ENCODE measurements at regions not wholly inside any gene's neighbourhood (a gene's known extent, or its start where the extent isn't known, plus 50 kb on each side); places are given as distances from the start of the nearest gene placed in this dataset.

DNA sequence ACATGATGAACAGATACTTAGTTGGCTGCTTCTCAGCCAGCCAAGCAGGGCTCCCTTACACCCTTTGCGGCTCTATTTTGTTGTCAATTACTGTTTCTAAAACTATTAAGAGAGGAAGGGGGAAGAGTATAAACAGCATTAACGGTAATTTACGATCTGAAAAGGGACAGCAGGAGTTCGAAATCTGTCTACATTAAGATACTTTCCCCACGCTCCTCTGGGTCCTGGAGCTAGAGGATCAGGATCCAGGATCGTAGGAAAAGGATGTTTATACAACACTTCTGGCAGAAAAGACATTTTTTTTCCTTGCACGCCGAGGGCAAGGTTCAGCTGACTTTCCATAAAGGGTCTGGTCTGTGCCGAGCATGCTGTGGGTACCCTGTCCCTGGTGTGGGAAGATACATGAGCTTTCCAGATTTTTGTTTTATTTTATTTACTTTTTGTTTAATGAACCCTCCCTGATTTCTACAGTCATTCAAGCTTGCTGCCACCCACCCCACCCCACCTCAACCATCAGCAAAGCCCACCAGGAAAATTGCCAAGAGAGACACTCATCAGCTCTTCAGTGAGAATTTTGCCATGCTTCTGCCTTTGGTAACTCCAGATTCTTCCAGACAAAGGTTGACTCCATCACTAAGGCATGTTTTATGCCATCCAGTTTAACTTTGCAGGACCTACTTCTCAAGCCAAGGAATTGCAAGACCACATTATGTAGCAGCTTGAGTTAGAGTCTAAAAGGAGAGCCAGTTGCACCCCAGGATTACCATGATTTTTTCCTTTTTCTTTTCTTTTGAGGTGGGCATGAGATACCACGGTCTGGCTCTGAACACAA, 188.1 kb downstream of the QDPR start:
- no peaks in the 10 kb centered on the region for H3K27me3 ChIP-seq (ENCODE audit: control insufficient read depth, insufficient read depth, low read length)
- no peak overlapping the region for H3K4me3 ChIP-seq (ENCODE audit: low read depth, low read length)
- no peak overlapping the region for H3K27ac ChIP-seq (ENCODE audit: low read depth, low read length)
- H3K4me1 ChIP-seq (ENCODE audit: control insufficient read depth, insufficient read depth, low read length), result peaks cover 9% of the 10 kb centered on the region
- H3K9ac ChIP-seq (ENCODE audit: low read length), result no peak overlapping the region
- no peaks in the 10 kb centered on the region for H3K36me3 ChIP-seq (ENCODE audit: control insufficient read depth, insufficient read depth, low read length)
- H3K9me3 ChIP-seq (ENCODE audit: control insufficient read depth, insufficient read depth, low read depth, low read length), result no peaks in the 10 kb centered on the region

- Histone ChIP-seq H3K27me3 (ENCODE audit: control insufficient read depth, insufficient read depth, low read length) (no peaks in the 10 kb centered on the region), H3K27ac (ENCODE audit: low read depth, low read length) (no peak overlapping the region), H3K4me3 (ENCODE audit: low read depth, low read length) (no peak overlapping the region)
These were observed 189.4 kb downstream of the QDPR start for GRCh38 chr4:17322514-17322913.

GRCh38 chr4:17320046-17320445, 191.8 kb downstream of the QDPR start:
- H3K4me1 ChIP-seq (ENCODE audit: control insufficient read depth, insufficient read depth, low read length), result peaks cover 9% of the 10 kb centered on the region
- no peak overlapping the region for H3K9ac ChIP-seq (ENCODE audit: low read length)
- no peaks in the 10 kb centered on the region for H3K36me3 ChIP-seq (ENCODE audit: control insufficient read depth, insufficient read depth, low read length)
- H3K27me3 ChIP-seq (ENCODE audit: control insufficient read depth, insufficient read depth, low read length), result no peaks in the 10 kb centered on the region
- no peak overlapping the region for H3K4me3 ChIP-seq (ENCODE audit: low read depth, low read length)
- no peaks in the 10 kb centered on the region for H3K9me3 ChIP-seq (ENCODE audit: control insufficient read depth, insufficient read depth, low read depth, low read length)
- no peak overlapping the region for H3K27ac ChIP-seq (ENCODE audit: low read depth, low read length)

More at GRCh38 chr4:17322514-17322913, 189.4 kb downstream of the QDPR start:
- peaks cover 9% of the 10 kb centered on the region for H3K4me1 ChIP-seq (ENCODE audit: control insufficient read depth, insufficient read depth, low read length)
- H3K9me3 ChIP-seq (ENCODE audit: control insufficient read depth, insufficient read depth, low read depth, low read length), result no peaks in the 10 kb centered on the region
- H3K9ac ChIP-seq (ENCODE audit: low read length), result no peak overlapping the region
- H3K36me3 ChIP-seq (ENCODE audit: control insufficient read depth, insufficient read depth, low read length), result no peaks in the 10 kb centered on the region

DNA sequence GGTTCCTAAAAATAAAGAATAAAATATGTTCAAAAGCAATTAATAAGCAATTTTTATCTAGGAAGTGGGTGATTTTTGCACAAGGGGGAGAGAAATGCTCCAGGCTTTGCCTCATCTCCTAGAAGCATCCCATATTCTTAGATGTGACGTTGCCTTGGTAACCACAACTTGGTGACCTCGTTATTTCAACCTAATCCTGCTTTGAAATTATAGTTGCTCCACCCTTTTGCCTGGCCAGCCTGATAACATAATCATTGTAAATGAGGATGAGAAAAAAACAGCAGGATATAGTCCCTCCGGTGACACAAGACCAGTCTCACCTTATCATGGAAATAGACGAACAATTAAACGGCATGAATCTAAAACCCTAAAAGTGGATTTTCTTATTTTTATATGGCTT, 194.4 kb downstream of the QDPR start:
- Histone ChIP-seq H3K27ac (ENCODE audit: low read depth, low read length) (no peak overlapping the region), H3K27me3 (ENCODE audit: control insufficient read depth, insufficient read depth, low read length) (no peaks in the 10 kb centered on the region), H3K36me3 (ENCODE audit: control insufficient read depth, insufficient read depth, low read length) (no peaks in the 10 kb centered on the region), H3K4me3 (ENCODE audit: low read depth, low read length) (no peak overlapping the region), H3K4me1 (ENCODE audit: control insufficient read depth, insufficient read depth, low read length) (no peaks in the 10 kb centered on the region), H3K9ac (ENCODE audit: low read length) (no peak overlapping the region), H3K9me3 (ENCODE audit: control insufficient read depth, insufficient read depth, low read depth, low read length) (no peaks in the 10 kb centered on the region)

- H3K36me3 ChIP-seq (ENCODE audit: control insufficient read depth, insufficient read depth, low read length), result no peaks in the 10 kb centered on the region
- H3K27ac ChIP-seq (ENCODE audit: low read depth, low read length), result no peak overlapping the region
- H3K4me3 ChIP-seq (ENCODE audit: low read depth, low read length), result no peak overlapping the region
- no peaks in the 10 kb centered on the region for H3K27me3 ChIP-seq (ENCODE audit: control insufficient read depth, insufficient read depth, low read length)
- no peak overlapping the region for H3K9ac ChIP-seq (ENCODE audit: low read length)
- H3K9me3 ChIP-seq (ENCODE audit: control insufficient read depth, insufficient read depth, low read depth, low read length), result no peaks in the 10 kb centered on the region
- H3K4me1 ChIP-seq (ENCODE audit: control insufficient read depth, insufficient read depth, low read length), result no peaks in the 10 kb centered on the region
These were observed 195.3 kb downstream of the QDPR start for GRCh38 chr4:17316566-17316965.

GRCh38 chr4:17315459-17315858, 196.4 kb downstream of the QDPR start:
- H3K9ac ChIP-seq (ENCODE audit: low read length), result no peak overlapping the region
- no peaks in the 10 kb centered on the region for H3K4me1 ChIP-seq (ENCODE audit: control insufficient read depth, insufficient read depth, low read length)
- no peaks in the 10 kb centered on the region for H3K27me3 ChIP-seq (ENCODE audit: control insufficient read depth, insufficient read depth, low read length)
- H3K36me3 ChIP-seq (ENCODE audit: control insufficient read depth, insufficient read depth, low read length), result no peaks in the 10 kb centered on the region
- H3K9me3 ChIP-seq (ENCODE audit: control insufficient read depth, insufficient read depth, low read depth, low read length), result no peaks in the 10 kb centered on the region
- H3K27ac ChIP-seq (ENCODE audit: low read depth, low read length), result no peak overlapping the region
- H3K4me3 ChIP-seq (ENCODE audit: low read depth, low read length), result no peak overlapping the region

GRCh38 chr4:17313194-17313593, 198.7 kb downstream of the QDPR start:
- Histone ChIP-seq H3K4me3 (ENCODE audit: low read depth, low read length) (no peak overlapping the region), H3K36me3 (ENCODE audit: control insufficient read depth, insufficient read depth, low read length) (no peaks in the 10 kb centered on the region), H3K27me3 (ENCODE audit: control insufficient read depth, insufficient read depth, low read length) (no peaks in the 10 kb centered on the region)

GRCh38 chr4:17310269-17310652, 201.6 kb downstream of the QDPR start:
- Histone ChIP-seq H3K9me3 (ENCODE audit: control insufficient read depth, insufficient read depth, low read depth, low read length) (no peaks in the 10 kb centered on the region), H3K27me3 (ENCODE audit: control insufficient read depth, insufficient read depth, low read length) (no peaks in the 10 kb centered on the region), H3K36me3 (ENCODE audit: control insufficient read depth, insufficient read depth, low read length) (no peaks in the 10 kb centered on the region), H3K4me3 (ENCODE audit: low read depth, low read length) (no peak overlapping the region), H3K27ac (ENCODE audit: low read depth, low read length) (no peak overlapping the region), H3K9ac (ENCODE audit: low read length) (no peak overlapping the region), H3K4me1 (ENCODE audit: control insufficient read depth, insufficient read depth, low read length) (no peaks in the 10 kb centered on the region)

More at GRCh38 chr4:17313194-17313593, 198.7 kb downstream of the QDPR start:
- Histone ChIP-seq H3K4me1 (ENCODE audit: control insufficient read depth, insufficient read depth, low read length) (no peaks in the 10 kb centered on the region), H3K27ac (ENCODE audit: low read depth, low read length) (no peak overlapping the region), H3K9me3 (ENCODE audit: control insufficient read depth, insufficient read depth, low read depth, low read length) (no peaks in the 10 kb centered on the region), H3K9ac (ENCODE audit: low read length) (no peak overlapping the region)

- H3K36me3 ChIP-seq (ENCODE audit: control insufficient read depth, insufficient read depth, low read length), result no peaks in the 10 kb centered on the region
These were observed 202.2 kb downstream of the QDPR start for GRCh38 chr4:17309567-17310268.

GRCh38 chr4:17301869-17302268, 210.0 kb downstream of the QDPR start:
- Histone ChIP-seq H3K36me3 (ENCODE audit: control insufficient read depth, insufficient read depth, low read length) (no peaks in the 10 kb centered on the region), H3K4me3 (ENCODE audit: low read depth, low read length) (no peak overlapping the region), H3K9ac (ENCODE audit: low read length) (no peak overlapping the region), H3K9me3 (ENCODE audit: control insufficient read depth, insufficient read depth, low read depth, low read length) (0 out of 2 replicates have a peak, but pooled peaks cover 3% of the 10 kb centered on the region), H3K27ac (ENCODE audit: low read depth, low read length) (no peak overlapping the region), H3K27me3 (ENCODE audit: control insufficient read depth, insufficient read depth, low read length) (no peaks in the 10 kb centered on the region), H3K4me1 (ENCODE audit: control insufficient read depth, insufficient read depth, low read length) (no peaks in the 10 kb centered on the region; the same call in 1 of the 2 replicates)

More at GRCh38 chr4:17309567-17310268, 202.2 kb downstream of the QDPR start:
- Histone ChIP-seq H3K4me1 (ENCODE audit: control insufficient read depth, insufficient read depth, low read length) (no peaks in the 10 kb centered on the region), H3K27me3 (ENCODE audit: control insufficient read depth, insufficient read depth, low read length) (no peaks in the 10 kb centered on the region), H3K9me3 (ENCODE audit: control insufficient read depth, insufficient read depth, low read depth, low read length) (no peaks in the 10 kb centered on the region), H3K27ac (ENCODE audit: low read depth, low read length) (no peak overlapping the region), H3K4me3 (ENCODE audit: low read depth, low read length) (no peak overlapping the region), H3K9ac (ENCODE audit: low read length) (no peak overlapping the region)

- Histone ChIP-seq H3K9me3 (ENCODE audit: control insufficient read depth, insufficient read depth, low read depth, low read length) (0 out of 2 replicates have a peak, but pooled peaks cover 3% of the 10 kb centered on the region), H3K36me3 (ENCODE audit: control insufficient read depth, insufficient read depth, low read length) (no peaks in the 10 kb centered on the region), H3K27me3 (ENCODE audit: control insufficient read depth, insufficient read depth, low read length) (no peaks in the 10 kb centered on the region), H3K9ac (ENCODE audit: low read length) (no peak overlapping the region), H3K4me1 (ENCODE audit: control insufficient read depth, insufficient read depth, low read length) (no peaks in the 10 kb centered on the region; the same call in 1 of the 2 replicates), H3K27ac (ENCODE audit: low read depth, low read length) (no peak overlapping the region), H3K4me3 (ENCODE audit: low read depth, low read length) (no peak overlapping the region)
These were observed 210.6 kb downstream of the QDPR start for GRCh38 chr4:17301266-17301665.

Data from HUES6 (cell line).